ENCODE measurements at regions not wholly inside any gene's neighbourhood (a gene's known extent, or its start where the extent isn't known, plus 50 kb on each side); places are given as distances from the start of the nearest gene placed in this dataset.

GRCh38 chr5:101517795-101518194 lies 614.7 kb upstream of the ST8SIA4 start:
- TF ChIP-seq CTCF (conservative IDR thresholded peaks at IDR 0.05; ENCODE audit: low read length) (no peak), EZH2phosphoT487 (IDR thresholded peaks at IDR 0.05; ENCODE audit: borderline replicate concordance) (no peak)
